Large intestine (tissue), 3 donors: ENCODE measurements at regions not wholly inside any gene's neighbourhood (a gene's known extent, or its start where the extent isn't known, plus 50 kb on each side); places are given as distances from the start of the nearest gene placed in this dataset.

Source experiments
- DNase-seq, 2 donors: peaks; one replicate each; pipeline versions ENCODE4 v3.0.0 to v3.0.0-alpha.2; 2013
- H3K27ac ChIP-seq: one replicate; pipeline ENCODE4 v1.5.1; 2013; ENCODE audit warnings: low read length
- H3K27me3 ChIP-seq: 2 replicates; pipeline ENCODE4 v1.6.1; 2013; ENCODE audit warnings: low read length; ENCODE audit not compliant: control insufficient read depth, insufficient read depth
- H3K36me3 ChIP-seq: 2 replicates; pipeline ENCODE4 v1.6.1; 2013; ENCODE audit warnings: low read length; ENCODE audit not compliant: control insufficient read depth, insufficient read depth
- H3K4me1 ChIP-seq: one replicate; pipeline ENCODE4 v1.6.1; 2013; ENCODE audit warnings: low read length; ENCODE audit not compliant: control insufficient read depth, insufficient read depth
- H3K4me3 ChIP-seq: one replicate; pipeline ENCODE4 v1.5.1; 2013; ENCODE audit warnings: low read length
- H3K9me3 ChIP-seq: one replicate; pipeline ENCODE4 v1.6.1; 2013; ENCODE audit warnings: mild to moderate bottlenecking, low read depth, low read length, moderate library complexity; ENCODE audit not compliant: control insufficient read depth
- WGBS: methylation state at CpG from one replicate; pipeline ENCODE4 v1.1.5; 2013; ENCODE audit warnings: low lambda C conversion rate; ENCODE audit not compliant: insufficient coverage; 5-methylcytosine and 5-hydroxymethylcytosine counted together

- H3K4me1 ChIP-seq = no peaks in the 10 kb centered on the region
- no peak for DNase-seq
- H3K9me3 ChIP-seq = peaks cover 2% of the 10 kb centered on the region
- H3K27me3 ChIP-seq = no peaks in the 10 kb centered on the region
- no CpG with 5 or more reads among the region's 2 CpGs for WGBS
- H3K27ac ChIP-seq = no peak overlapping the region
- no peaks in the 10 kb centered on the region for H3K36me3 ChIP-seq
- no peak overlapping the region for H3K4me3 ChIP-seq
Observed at GRCh38 chr13:71090990-71091389, 776.0 kb downstream of the DACH1 start.

GRCh38 chr13:71089056-71089455, 777.9 kb downstream of the DACH1 start:
- no peak for DNase-seq
- Histone ChIP-seq H3K4me3 (no peak overlapping the region), H3K27me3 (no peaks in the 10 kb centered on the region), H3K27ac (no peak overlapping the region), H3K9me3 (peaks cover 2% of the 10 kb centered on the region), H3K36me3 (no peaks in the 10 kb centered on the region), H3K4me1 (no peaks in the 10 kb centered on the region)
- WGBS = 63% methylated on average over 2 of the region's 4 CpGs

GRCh38 chr13:71087432-71087831, 779.6 kb downstream of the DACH1 start:
- Histone ChIP-seq H3K4me3 (no peak overlapping the region), H3K27me3 (no peaks in the 10 kb centered on the region), H3K4me1 (no peaks in the 10 kb centered on the region), H3K36me3 (no peaks in the 10 kb centered on the region), H3K9me3 (peaks cover 2% of the 10 kb centered on the region), H3K27ac (no peak overlapping the region)
- no CpG with 5 or more reads among the region's 16 CpGs for WGBS
- DNase-seq = no peak

- Histone ChIP-seq H3K27me3 (no peaks in the 10 kb centered on the region), H3K36me3 (no peaks in the 10 kb centered on the region), H3K9me3 (peaks cover 2% of the 10 kb centered on the region), H3K4me1 (no peaks in the 10 kb centered on the region), H3K4me3 (no peak overlapping the region), H3K27ac (no peak overlapping the region)
- no peak for DNase-seq
- WGBS = 100% methylated on average over 1 of the region's 2 CpGs
Observed at GRCh38 chr13:71087006-71087405, 780.0 kb downstream of the DACH1 start.

GRCh38 chr13:71082631-71083030, 784.4 kb downstream of the DACH1 start:
- DNase-seq = no peak
- H3K36me3 ChIP-seq = no peaks in the 10 kb centered on the region
- no peak overlapping the region for H3K4me3 ChIP-seq
- WGBS = no CpG with 5 or more reads among the region's 1 CpG
- H3K27ac ChIP-seq = no peak overlapping the region
- peaks cover 2% of the 10 kb centered on the region for H3K9me3 ChIP-seq
- no peaks in the 10 kb centered on the region for H3K4me1 ChIP-seq
- H3K27me3 ChIP-seq = no peaks in the 10 kb centered on the region

GRCh38 chr13:71079638-71080037, 787.4 kb downstream of the DACH1 start:
- H3K36me3 ChIP-seq = no peaks in the 10 kb centered on the region
- H3K27ac ChIP-seq = no peak overlapping the region
- H3K9me3 ChIP-seq = no peaks in the 10 kb centered on the region
- H3K27me3 ChIP-seq = no peaks in the 10 kb centered on the region
- no peak overlapping the region for H3K4me3 ChIP-seq
- DNase-seq = no peak
- no peaks in the 10 kb centered on the region for H3K4me1 ChIP-seq

- no peak overlapping the region for H3K27ac ChIP-seq
Observed at GRCh38 chr13:71068041-71068440, 799.0 kb downstream of the DACH1 start.

GRCh38 chr13:71067165-71067815, 799.7 kb downstream of the DACH1 start:
- DNase-seq = no peak
- WGBS = no CpG with 5 or more reads among the region's 3 CpGs
- H3K4me1 ChIP-seq = no peaks in the 10 kb centered on the region

More at GRCh38 chr13:71068041-71068440, 799.0 kb downstream of the DACH1 start:
- no peak for DNase-seq
- Histone ChIP-seq H3K27me3 (no peaks in the 10 kb centered on the region), H3K4me3 (no peak overlapping the region), H3K4me1 (no peaks in the 10 kb centered on the region), H3K36me3 (no peaks in the 10 kb centered on the region), H3K9me3 (peaks cover 4% of the 10 kb centered on the region)
- no CpG with 5 or more reads among the region's 3 CpGs for WGBS

GRCh38 chr13:71056581-71056980, 810.4 kb downstream of the DACH1 start:
- DNase-seq = no peak
- WGBS = no CpG with 5 or more reads among the region's 4 CpGs

More at GRCh38 chr13:71067165-71067815, 799.7 kb downstream of the DACH1 start:
- Histone ChIP-seq H3K27me3 (no peaks in the 10 kb centered on the region), H3K9me3 (peaks cover 4% of the 10 kb centered on the region), H3K36me3 (no peaks in the 10 kb centered on the region), H3K4me3 (no peak overlapping the region), H3K27ac (no peak overlapping the region)

GRCh38 chr13:71055644-71056043, 811.4 kb downstream of the DACH1 start:
- DNase-seq = no peak
- no peaks in the 10 kb centered on the region for H3K36me3 ChIP-seq
- no peaks in the 10 kb centered on the region for H3K4me1 ChIP-seq
- WGBS = no CpG with 5 or more reads among the region's 3 CpGs
- no peaks in the 10 kb centered on the region for H3K27me3 ChIP-seq
- H3K27ac ChIP-seq = no peak overlapping the region
- H3K9me3 ChIP-seq = peaks cover 4% of the 10 kb centered on the region
- H3K4me3 ChIP-seq = no peak overlapping the region

More at GRCh38 chr13:71056581-71056980, 810.4 kb downstream of the DACH1 start:
- no peaks in the 10 kb centered on the region for H3K27me3 ChIP-seq
- no peak overlapping the region for H3K4me3 ChIP-seq
- H3K36me3 ChIP-seq = no peaks in the 10 kb centered on the region
- no peak overlapping the region for H3K27ac ChIP-seq
- no peaks in the 10 kb centered on the region for H3K4me1 ChIP-seq
- peaks cover 4% of the 10 kb centered on the region for H3K9me3 ChIP-seq

GRCh38 chr13:71055047-71055446, 812.0 kb downstream of the DACH1 start:
- Histone ChIP-seq H3K9me3 (peaks cover 4% of the 10 kb centered on the region), H3K27ac (no peak overlapping the region), H3K4me1 (no peaks in the 10 kb centered on the region), H3K27me3 (no peaks in the 10 kb centered on the region), H3K4me3 (no peak overlapping the region), H3K36me3 (no peaks in the 10 kb centered on the region)
- DNase-seq = no peak
- 92% methylated on average over 1 of the region's 1 CpG for WGBS
